H9 (cell line): ENCODE measurements at regions not wholly inside any gene's neighbourhood (a gene's known extent, or its start where the extent isn't known, plus 50 kb on each side); places are given as distances from the start of the nearest gene placed in this dataset.

Experiments
- DNase-seq: peaks from one replicate; pipeline ENCODE4 v3.0.0-alpha.2; 2017
- H2AFZ ChIP-seq: one replicate; pipeline ENCODE4 v1.6.1; 2013; ENCODE audit warnings: mild to moderate bottlenecking, low read length, control low read depth, moderate library complexity
- H2AK5ac ChIP-seq: 2 replicates; pipeline ENCODE4 v1.6.1; 2013; ENCODE audit warnings: low read length, control low read depth, mixed read lengths; ENCODE audit not compliant: insufficient read length
- H2BK120ac ChIP-seq: one replicate; pipeline ENCODE4 v1.6.1; 2013; ENCODE audit warnings: low read depth, mild to moderate bottlenecking, low read length, control low read depth, inconsistent platforms; ENCODE audit not compliant: poor library complexity, severe bottlenecking
- H2BK12ac ChIP-seq: 2 replicates; pipeline ENCODE4 v1.6.1; 2013; ENCODE audit warnings: low read length, control low read depth, mixed read lengths, low read depth; ENCODE audit not compliant: insufficient read length
- H2BK15ac ChIP-seq: 2 replicates; pipeline ENCODE4 v1.6.1; 2013; ENCODE audit warnings: low read depth, low read length, control low read depth
- H2BK20ac ChIP-seq: one replicate; pipeline ENCODE4 v1.6.1; 2013; ENCODE audit warnings: low read depth, mild to moderate bottlenecking, low read length, control low read depth, inconsistent platforms; ENCODE audit not compliant: poor library complexity, severe bottlenecking
- H2BK5ac ChIP-seq: 2 replicates; pipeline ENCODE4 v1.6.1; 2013; ENCODE audit warnings: low read length, control low read depth, mixed read lengths; ENCODE audit not compliant: insufficient read length
- H3K14ac ChIP-seq: 2 replicates; pipeline ENCODE4 v1.6.1; 2013; ENCODE audit warnings: low read length, control low read depth; ENCODE audit not compliant: insufficient read depth
- H3K18ac ChIP-seq: 2 replicates; pipeline ENCODE4 v1.6.1; 2013; ENCODE audit warnings: low read depth, mild to moderate bottlenecking, mixed read lengths, low read length, control low read depth; ENCODE audit not compliant: insufficient read length
- H3K23ac ChIP-seq: 2 replicates; pipeline ENCODE4 v1.6.1; 2013; ENCODE audit warnings: low read length, control low read depth, mixed read lengths, low read depth; ENCODE audit not compliant: insufficient read length
- H3K23me2 ChIP-seq: 2 replicates; pipeline ENCODE4 v1.6.1; 2013; ENCODE audit warnings: low read depth, mild to moderate bottlenecking, mixed read lengths, low read length, control low read depth; ENCODE audit not compliant: insufficient read length, poor library complexity, severe bottlenecking
- H3K27ac ChIP-seq: 2 replicates; pipeline ENCODE4 v1.5.1; 2013; ENCODE audit warnings: low read length, control low read depth, mixed read lengths, low read depth; ENCODE audit not compliant: insufficient read length
- H3K27me3 ChIP-seq: 2 replicates; pipeline ENCODE4 v1.6.1; 2013; ENCODE audit warnings: low read length, control low read depth, inconsistent platforms; ENCODE audit not compliant: insufficient read depth
- H3K4ac ChIP-seq: 2 replicates; pipeline ENCODE4 v1.6.1; 2013; ENCODE audit warnings: low read depth, mild to moderate bottlenecking, control low read depth, inconsistent platforms, low read length, moderate library complexity
- H3K4me1 ChIP-seq: 2 replicates; pipeline ENCODE4 v1.6.1; 2013; ENCODE audit warnings: low read length, control low read depth, inconsistent platforms; ENCODE audit not compliant: insufficient read depth
- H3K4me2 ChIP-seq: 2 replicates; pipeline ENCODE4 v1.6.1; 2013; ENCODE audit warnings: low read length, control low read depth, mixed read lengths; ENCODE audit not compliant: insufficient read length, insufficient read depth
- H3K56ac ChIP-seq: 2 replicates; pipeline ENCODE4 v1.6.1; 2013; ENCODE audit warnings: low read depth, mild to moderate bottlenecking, mixed read lengths, low read length, control low read depth; ENCODE audit not compliant: insufficient read length
- H3K79me1 ChIP-seq: 2 replicates; pipeline ENCODE4 v1.6.1; 2013; ENCODE audit warnings: low read depth, mild to moderate bottlenecking, moderate library complexity, low read length, control low read depth, inconsistent platforms; ENCODE audit not compliant: insufficient read depth, poor library complexity, severe bottlenecking
- H3K79me2 ChIP-seq: 2 replicates; pipeline ENCODE4 v1.6.1; 2013; ENCODE audit warnings: low read length, control low read depth, inconsistent platforms; ENCODE audit not compliant: insufficient read depth
- H3K9ac ChIP-seq: 2 replicates; pipeline ENCODE4 v1.6.1; 2013; ENCODE audit warnings: low read length, control low read depth, mixed read lengths; ENCODE audit not compliant: insufficient read length; ENCODE audit errors: extremely low read depth
- H3K9me3 ChIP-seq: one replicate; pipeline ENCODE4 v1.6.1; 2013; ENCODE audit warnings: low read depth, low read length, inconsistent platforms; ENCODE audit not compliant: control insufficient read depth
- H3T11ph ChIP-seq: one replicate; pipeline ENCODE4 v1.6.1; 2013; ENCODE audit warnings: mild to moderate bottlenecking, low read length, control low read depth, inconsistent platforms
- H4K20me1 ChIP-seq: one replicate; pipeline ENCODE4 v1.6.1; 2013; ENCODE audit not compliant: control insufficient read depth, insufficient read length, insufficient read depth
- H4K5ac ChIP-seq: 2 replicates; pipeline ENCODE4 v1.6.1; 2013; ENCODE audit warnings: low read depth, mild to moderate bottlenecking, mixed read lengths, low read length, control low read depth; ENCODE audit not compliant: insufficient read length
- H4K8ac ChIP-seq: replicated peaks from 2 replicates; pipeline ENCODE4 v1.6.1; 2013; ENCODE audit warnings: low read length, control low read depth, mixed read lengths, low read depth; ENCODE audit not compliant: insufficient read length
- H4K91ac ChIP-seq: 2 replicates; pipeline ENCODE4 v1.6.1; 2013; ENCODE audit warnings: low read depth, mild to moderate bottlenecking, moderate library complexity, mixed read lengths, low read length, control low read depth; ENCODE audit not compliant: insufficient read length
- H3K27ac Mint-ChIP-seq, 3 experiments: 2 replicates in 2 of 3; 3 replicates in 1 of 3; pipeline ENCODE4 v1.8.0; 2020 to 2021; ENCODE audit warnings: mixed read lengths in 3 of 3, mild to moderate bottlenecking in 1 of 3, moderate library complexity in 1 of 3
- H3K27me3 Mint-ChIP-seq: 2 replicates; pipeline ENCODE4 v1.8.0; 2021; ENCODE audit warnings: low read depth, mild to moderate bottlenecking, moderate library complexity, mixed read lengths
- H3K36me3 Mint-ChIP-seq, 3 experiments: 2 replicates in 2 of 3; 3 replicates in 1 of 3; pipeline ENCODE4 v1.8.0; 2020 to 2021; ENCODE audit warnings: low read depth in 3 of 3, mixed read lengths in 3 of 3; ENCODE audit not compliant: insufficient read depth in 1 of 3
- H3K4me1 Mint-ChIP-seq, 2 experiments: 2 replicates each; pipeline ENCODE4 v1.8.0; 2020; ENCODE audit warnings: mixed read lengths in 2 of 2
- H3K4me3 Mint-ChIP-seq, 2 experiments: 2 replicates in 1 of 2; 3 replicates in 1 of 2; pipeline ENCODE4 v1.8.0; 2020 to 2021; ENCODE audit warnings: mild to moderate bottlenecking in 2 of 2, mixed read lengths in 2 of 2, moderate library complexity in 1 of 2
- H3K9me3 Mint-ChIP-seq, 2 experiments: 2 replicates in 1 of 2; 3 replicates in 1 of 2; pipeline ENCODE4 v1.8.0; 2020; ENCODE audit warnings: mild to moderate bottlenecking in 2 of 2, mixed read lengths in 2 of 2, moderate library complexity in 1 of 2
- WGBS: extraction: QIAGEN DNeasy Blood & Tissue Kit; methylation state at CpG from one replicate; pipeline ENCODE4 v1.1.7; 2013; ENCODE audit warnings: missing lambda C conversion rate, low lambda C conversion rate, mixed read lengths; ENCODE audit not compliant: insufficient read length; ENCODE audit errors: extremely low coverage; 5-methylcytosine and 5-hydroxymethylcytosine counted together
- TF ChIP-seq, protein P1 (sequence below): fragments of 200-600 bp; sonication (generic); conservative IDR thresholded peaks from 3 replicates; pipeline ENCODE4 v1.8.0; 2021; ENCODE audit warnings: antibody characterized with exemption, mild to moderate bottlenecking

DNA sequence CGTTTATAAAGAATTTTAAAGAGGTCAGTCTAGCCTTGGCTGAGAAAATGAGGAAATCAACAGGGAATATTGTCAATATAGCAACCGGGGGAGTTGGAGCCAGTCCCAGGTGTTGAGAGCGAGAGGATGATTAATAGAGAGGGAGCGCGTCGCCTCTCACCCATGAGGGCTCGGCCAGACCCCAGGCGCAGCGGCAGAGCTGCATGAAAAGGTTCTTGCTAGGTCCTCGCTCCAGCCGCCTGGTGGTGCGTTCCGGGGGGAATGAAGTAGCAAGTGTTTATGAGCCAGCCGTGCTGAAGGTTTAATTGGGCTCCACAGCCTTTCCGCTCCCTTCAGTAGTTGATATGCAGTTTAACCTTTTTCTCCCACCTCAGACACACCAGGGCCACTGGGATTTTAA lies 167.3 kb upstream of the IRX1 start:
- H3K79me1 ChIP-seq: no peaks in the 10 kb centered on the region
- H3K27ac Mint-ChIP-seq: no peak overlapping the region
- H2BK120ac ChIP-seq: no peak overlapping the region
- no peak overlapping the region for H3T11ph ChIP-seq
- H2BK15ac ChIP-seq: no peak overlapping the region
- H2BK5ac ChIP-seq: no peak overlapping the region
- H3K9me3 ChIP-seq: no peaks in the 10 kb centered on the region
- peaks cover 3 to 7% of the 10 kb centered on the region in 2 experiments; a peak in 2 of 5 replicates for H3K9me3 Mint-ChIP-seq
- H3K4me1 ChIP-seq: no peaks in the 10 kb centered on the region
- no peak overlapping the region for H3K27ac ChIP-seq
- H4K5ac ChIP-seq: no peak overlapping the region
- H3K56ac ChIP-seq: no peak overlapping the region
- no peak overlapping the region for H2BK12ac ChIP-seq
- no peak overlapping the region for H2AK5ac ChIP-seq
- H3K18ac ChIP-seq: no peak overlapping the region
- no CpG with 5 or more reads among the region's 15 CpGs for WGBS
- H2AFZ ChIP-seq: no peak overlapping the region
- no peaks in the 10 kb centered on the region for H3K27me3 ChIP-seq
- H4K91ac ChIP-seq: no peak overlapping the region
- H3K4me1 Mint-ChIP-seq: peaks cover 4 to 9% of the 10 kb centered on the region in 2 experiments
- H3K36me3 Mint-ChIP-seq: no peaks in the 10 kb centered on the region
- no peaks in the 10 kb centered on the region for H3K23me2 ChIP-seq
- TF ChIP-seq, protein P1, sequence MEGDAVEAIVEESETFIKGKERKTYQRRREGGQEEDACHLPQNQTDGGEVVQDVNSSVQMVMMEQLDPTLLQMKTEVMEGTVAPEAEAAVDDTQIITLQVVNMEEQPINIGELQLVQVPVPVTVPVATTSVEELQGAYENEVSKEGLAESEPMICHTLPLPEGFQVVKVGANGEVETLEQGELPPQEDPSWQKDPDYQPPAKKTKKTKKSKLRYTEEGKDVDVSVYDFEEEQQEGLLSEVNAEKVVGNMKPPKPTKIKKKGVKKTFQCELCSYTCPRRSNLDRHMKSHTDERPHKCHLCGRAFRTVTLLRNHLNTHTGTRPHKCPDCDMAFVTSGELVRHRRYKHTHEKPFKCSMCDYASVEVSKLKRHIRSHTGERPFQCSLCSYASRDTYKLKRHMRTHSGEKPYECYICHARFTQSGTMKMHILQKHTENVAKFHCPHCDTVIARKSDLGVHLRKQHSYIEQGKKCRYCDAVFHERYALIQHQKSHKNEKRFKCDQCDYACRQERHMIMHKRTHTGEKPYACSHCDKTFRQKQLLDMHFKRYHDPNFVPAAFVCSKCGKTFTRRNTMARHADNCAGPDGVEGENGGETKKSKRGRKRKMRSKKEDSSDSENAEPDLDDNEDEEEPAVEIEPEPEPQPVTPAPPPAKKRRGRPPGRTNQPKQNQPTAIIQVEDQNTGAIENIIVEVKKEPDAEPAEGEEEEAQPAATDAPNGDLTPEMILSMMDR: peak; percentile 27; the same call in 1 of the 3 replicates
- H3K14ac ChIP-seq: no peak overlapping the region
- no peak overlapping the region for H2BK20ac ChIP-seq
- H3K27me3 Mint-ChIP-seq: peaks cover 6% of the 10 kb centered on the region
- no peak overlapping the region for H3K23ac ChIP-seq
- DNase-seq: peak; percentile 54
- H3K4me3 Mint-ChIP-seq: no peak overlapping the region
- no peaks in the 10 kb centered on the region for H4K20me1 ChIP-seq
- H3K4me2 ChIP-seq: no peak overlapping the region
- no peak overlapping the region for H3K4ac ChIP-seq
- H4K8ac ChIP-seq: no peak overlapping the region
- H3K79me2 ChIP-seq: no peaks in the 10 kb centered on the region
- no peak overlapping the region for H3K9ac ChIP-seq
